ENCODE measurements at regions not wholly inside any gene's neighbourhood (a gene's known extent, or its start where the extent isn't known, plus 50 kb on each side); places are given as distances from the start of the nearest gene placed in this dataset.

- H3K9me3 ChIP-seq (ENCODE audit: insufficient read depth, low read depth, low read length) = no peaks in the 10 kb centered on the region
- H4K20me1 ChIP-seq (ENCODE audit: insufficient read depth, low read length, poor library complexity, severe bottlenecking) = no peaks in the 10 kb centered on the region
- H2AFZ ChIP-seq (ENCODE audit: low read length) = no peak overlapping the region
- H3K9me2 ChIP-seq (replicated peaks; ENCODE audit: low read depth, low read length) = no peaks in the 10 kb centered on the region
- H3K4me2 ChIP-seq (ENCODE audit: low read depth, low read length, poor library complexity, severe bottlenecking) = no peak overlapping the region
- H3K79me2 ChIP-seq (ENCODE audit: insufficient read depth, low read length) = no peaks in the 10 kb centered on the region
- H3K4me1 ChIP-seq (ENCODE audit: insufficient read depth, low read length, poor library complexity, severe bottlenecking) = no peaks in the 10 kb centered on the region
- H3K4me3 ChIP-seq (ENCODE audit: low read length, poor library complexity, severe bottlenecking) = no peak overlapping the region
- H3K9ac ChIP-seq (ENCODE audit: low read depth, low read length, poor library complexity, severe bottlenecking) = no peak overlapping the region
- H3K36me3 ChIP-seq (ENCODE audit: insufficient read depth, low read length) = no peaks in the 10 kb centered on the region
- no peaks in the 10 kb centered on the region for H3F3A ChIP-seq (ENCODE audit: low read depth)
- no peaks in the 10 kb centered on the region for H3K27me3 ChIP-seq (ENCODE audit: insufficient read depth, low read length, poor library complexity, severe bottlenecking)
- TF ChIP-seq EZH2phosphoT487 (IDR thresholded peaks at IDR 0.05; ENCODE audit: borderline replicate concordance) = no peak
Observed at GRCh38 chr2:42922293-42922692, 129.9 kb upstream of the HAAO start.

DNA sequence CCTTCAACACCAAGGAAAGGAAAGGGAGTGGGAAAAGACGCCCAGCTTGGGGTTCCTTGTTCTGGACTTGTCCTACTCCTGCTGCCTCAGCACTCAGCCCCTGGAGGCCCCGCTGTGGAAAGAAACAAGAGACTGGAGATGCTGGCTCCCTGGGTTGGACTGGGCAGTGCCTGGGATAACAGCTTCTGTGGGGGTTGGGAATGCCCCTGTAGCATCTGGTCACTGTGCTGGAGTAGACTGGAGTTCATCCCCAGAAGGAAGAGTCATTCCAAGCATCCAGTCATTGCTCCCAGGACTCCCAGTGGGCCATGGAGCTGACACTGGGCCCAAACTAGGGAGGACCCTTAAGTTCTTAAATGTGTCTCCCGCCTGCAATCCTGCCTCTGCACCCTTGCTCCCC is 129.3 kb upstream of the HAAO start:
- Histone ChIP-seq H3F3A (ENCODE audit: low read depth) (no peaks in the 10 kb centered on the region), H3K4me1 (ENCODE audit: insufficient read depth, low read length, poor library complexity, severe bottlenecking) (no peaks in the 10 kb centered on the region), H3K9ac (ENCODE audit: low read depth, low read length, poor library complexity, severe bottlenecking) (no peak overlapping the region), H3K4me3 (ENCODE audit: low read length, poor library complexity, severe bottlenecking) (no peak overlapping the region), H3K9me3 (ENCODE audit: insufficient read depth, low read depth, low read length) (no peaks in the 10 kb centered on the region), H3K9me2 (replicated peaks; ENCODE audit: low read depth, low read length) (no peaks in the 10 kb centered on the region), H3K36me3 (ENCODE audit: insufficient read depth, low read length) (no peaks in the 10 kb centered on the region), H3K79me2 (ENCODE audit: insufficient read depth, low read length) (no peaks in the 10 kb centered on the region), H3K27me3 (ENCODE audit: insufficient read depth, low read length, poor library complexity, severe bottlenecking) (no peaks in the 10 kb centered on the region), H3K4me2 (ENCODE audit: low read depth, low read length, poor library complexity, severe bottlenecking) (no peak overlapping the region), H4K20me1 (ENCODE audit: insufficient read depth, low read length, poor library complexity, severe bottlenecking) (no peaks in the 10 kb centered on the region), H2AFZ (ENCODE audit: low read length) (no peak overlapping the region)
- TF ChIP-seq, protein P1, sequence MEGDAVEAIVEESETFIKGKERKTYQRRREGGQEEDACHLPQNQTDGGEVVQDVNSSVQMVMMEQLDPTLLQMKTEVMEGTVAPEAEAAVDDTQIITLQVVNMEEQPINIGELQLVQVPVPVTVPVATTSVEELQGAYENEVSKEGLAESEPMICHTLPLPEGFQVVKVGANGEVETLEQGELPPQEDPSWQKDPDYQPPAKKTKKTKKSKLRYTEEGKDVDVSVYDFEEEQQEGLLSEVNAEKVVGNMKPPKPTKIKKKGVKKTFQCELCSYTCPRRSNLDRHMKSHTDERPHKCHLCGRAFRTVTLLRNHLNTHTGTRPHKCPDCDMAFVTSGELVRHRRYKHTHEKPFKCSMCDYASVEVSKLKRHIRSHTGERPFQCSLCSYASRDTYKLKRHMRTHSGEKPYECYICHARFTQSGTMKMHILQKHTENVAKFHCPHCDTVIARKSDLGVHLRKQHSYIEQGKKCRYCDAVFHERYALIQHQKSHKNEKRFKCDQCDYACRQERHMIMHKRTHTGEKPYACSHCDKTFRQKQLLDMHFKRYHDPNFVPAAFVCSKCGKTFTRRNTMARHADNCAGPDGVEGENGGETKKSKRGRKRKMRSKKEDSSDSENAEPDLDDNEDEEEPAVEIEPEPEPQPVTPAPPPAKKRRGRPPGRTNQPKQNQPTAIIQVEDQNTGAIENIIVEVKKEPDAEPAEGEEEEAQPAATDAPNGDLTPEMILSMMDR (conservative IDR thresholded peaks at IDR 0.05; ENCODE audit: low read length) = no peak
- TF ChIP-seq EZH2phosphoT487 (IDR thresholded peaks at IDR 0.05; ENCODE audit: borderline replicate concordance) = no peak

DNA sequence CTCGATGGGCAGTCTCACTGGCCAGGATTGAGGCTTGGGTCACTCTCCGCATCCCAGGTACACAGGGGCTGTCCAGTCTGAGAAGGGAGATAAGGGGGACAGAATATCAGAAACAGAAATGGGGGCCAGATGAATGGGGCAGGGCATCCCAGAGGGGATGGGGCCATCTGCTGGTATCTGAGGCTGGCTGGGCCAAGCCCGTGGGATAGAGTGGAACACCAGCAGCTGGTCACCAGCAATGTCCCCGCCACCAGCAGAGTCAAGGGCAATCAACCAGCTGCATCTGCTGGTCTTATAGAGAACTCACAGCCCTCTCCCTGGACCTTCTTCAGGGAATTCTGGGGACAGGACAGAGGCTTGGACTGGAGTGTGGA is 128.8 kb upstream of the HAAO start:
- Histone ChIP-seq H3K4me3 (ENCODE audit: low read length, poor library complexity, severe bottlenecking) (no peak overlapping the region), H3K79me2 (ENCODE audit: insufficient read depth, low read length) (no peaks in the 10 kb centered on the region), H3K9me2 (replicated peaks; ENCODE audit: low read depth, low read length) (no peaks in the 10 kb centered on the region), H3F3A (ENCODE audit: low read depth) (no peaks in the 10 kb centered on the region), H3K36me3 (ENCODE audit: insufficient read depth, low read length) (no peaks in the 10 kb centered on the region), H4K20me1 (ENCODE audit: insufficient read depth, low read length, poor library complexity, severe bottlenecking) (no peaks in the 10 kb centered on the region), H3K9ac (ENCODE audit: low read depth, low read length, poor library complexity, severe bottlenecking) (no peak overlapping the region), H3K4me2 (ENCODE audit: low read depth, low read length, poor library complexity, severe bottlenecking) (no peak overlapping the region), H2AFZ (ENCODE audit: low read length) (no peak overlapping the region), H3K9me3 (ENCODE audit: insufficient read depth, low read depth, low read length) (no peaks in the 10 kb centered on the region), H3K27me3 (ENCODE audit: insufficient read depth, low read length, poor library complexity, severe bottlenecking) (no peaks in the 10 kb centered on the region), H3K4me1 (ENCODE audit: insufficient read depth, low read length, poor library complexity, severe bottlenecking) (no peaks in the 10 kb centered on the region)
- TF ChIP-seq, protein P1 (conservative IDR thresholded peaks at IDR 0.05; ENCODE audit: low read length) = no peak
- TF ChIP-seq EZH2phosphoT487 (IDR thresholded peaks at IDR 0.05; ENCODE audit: borderline replicate concordance) = no peak

GRCh38 chr2:42920446-42921146 is 128.2 kb upstream of the HAAO start:
- Histone ChIP-seq H3K4me1 (ENCODE audit: insufficient read depth, low read length, poor library complexity, severe bottlenecking) (no peaks in the 10 kb centered on the region), H3K36me3 (ENCODE audit: insufficient read depth, low read length) (no peaks in the 10 kb centered on the region)
- TF ChIP-seq, protein P1 (conservative IDR thresholded peaks at IDR 0.05; ENCODE audit: low read length) = no peak
- no peak for TF ChIP-seq EZH2phosphoT487 (IDR thresholded peaks at IDR 0.05; ENCODE audit: borderline replicate concordance)

More at GRCh38 chr2:42920446-42921146, 128.2 kb upstream of the HAAO start:
- H3F3A ChIP-seq (ENCODE audit: low read depth) = no peaks in the 10 kb centered on the region
- H3K27me3 ChIP-seq (ENCODE audit: insufficient read depth, low read length, poor library complexity, severe bottlenecking) = no peaks in the 10 kb centered on the region
- H3K4me2 ChIP-seq (ENCODE audit: low read depth, low read length, poor library complexity, severe bottlenecking) = no peak overlapping the region
- no peak overlapping the region for H2AFZ ChIP-seq (ENCODE audit: low read length)
- no peaks in the 10 kb centered on the region for H3K9me3 ChIP-seq (ENCODE audit: insufficient read depth, low read depth, low read length)
- no peak overlapping the region for H3K9ac ChIP-seq (ENCODE audit: low read depth, low read length, poor library complexity, severe bottlenecking)
- H3K9me2 ChIP-seq (replicated peaks; ENCODE audit: low read depth, low read length) = no peaks in the 10 kb centered on the region
- no peaks in the 10 kb centered on the region for H4K20me1 ChIP-seq (ENCODE audit: insufficient read depth, low read length, poor library complexity, severe bottlenecking)
- H3K4me3 ChIP-seq (ENCODE audit: low read length, poor library complexity, severe bottlenecking) = no peak overlapping the region
- no peaks in the 10 kb centered on the region for H3K79me2 ChIP-seq (ENCODE audit: insufficient read depth, low read length)

Measured in Loucy (cell line).